ENCODE measurements at regions not wholly inside any gene's neighbourhood (a gene's known extent, or its start where the extent isn't known, plus 50 kb on each side); places are given as distances from the start of the nearest gene placed in this dataset.

DNA sequence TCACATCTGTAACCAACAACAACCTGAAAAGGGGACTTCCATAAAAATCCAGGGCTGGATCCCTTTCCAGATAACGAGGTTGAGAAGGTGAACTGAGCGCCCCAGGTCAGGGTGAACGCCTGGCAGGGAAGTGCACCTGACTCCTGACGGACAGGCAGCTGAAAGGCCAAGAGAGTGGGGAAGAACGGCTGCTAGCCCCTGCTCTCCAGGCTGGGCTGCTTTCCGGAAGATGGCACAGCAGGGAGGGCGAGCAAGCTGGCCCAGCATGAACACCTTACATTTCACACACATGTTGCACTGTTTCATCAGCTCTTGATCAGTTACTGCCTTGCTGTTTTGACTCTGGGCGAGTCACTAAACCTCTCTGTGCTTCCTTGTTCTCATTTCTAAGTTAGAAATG is 127.2 kb upstream of the IQSEC1 start:
- H3K4me1 Mint-ChIP-seq (ENCODE audit: low read depth), result no peaks in the 10 kb centered on the region
- peaks cover 42% of the 10 kb centered on the region for H3K27me3 Mint-ChIP-seq
- no peak overlapping the region for H3K27ac Mint-ChIP-seq
- no peak for TF ChIP-seq CTCF (IDR thresholded peaks at IDR 0.05; ENCODE audit: unreplicated experiment)
- H3K36me3 Mint-ChIP-seq (ENCODE audit: insufficient read depth), result no peaks in the 10 kb centered on the region
- DNase-seq (ENCODE audit: low spot score, unreplicated experiment), result no peak
- H3K4me3 Mint-ChIP-seq (ENCODE audit: low read depth), result no peak overlapping the region
- no peaks in the 10 kb centered on the region for H3K9me3 Mint-ChIP-seq (ENCODE audit: low read depth)

DNA sequence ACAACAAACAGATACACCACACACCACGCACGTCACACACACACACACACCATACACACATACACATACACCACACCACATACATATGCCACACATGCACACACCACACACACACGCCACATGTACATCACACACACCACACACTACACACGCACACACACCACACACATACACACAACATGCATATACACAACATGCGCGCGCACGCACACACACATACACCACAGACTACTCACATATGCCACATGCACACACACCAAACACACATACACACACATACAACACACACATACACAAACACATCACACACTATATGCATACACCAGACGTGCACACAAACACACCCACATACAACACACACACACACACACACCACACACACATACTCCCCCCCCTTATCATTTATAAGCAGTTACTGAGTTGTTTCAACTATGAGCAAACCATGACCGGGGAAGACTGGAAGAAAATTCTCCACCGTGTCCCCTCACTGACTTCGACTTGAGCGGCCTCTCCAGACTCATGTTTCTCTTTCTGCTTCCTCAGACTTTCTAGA is 126.7 kb upstream of the IQSEC1 start:
- DNase-seq (ENCODE audit: low spot score, unreplicated experiment), result no peak
- Mint-ChIP-seq H3K9me3 (ENCODE audit: low read depth) (no peaks in the 10 kb centered on the region), H3K36me3 (ENCODE audit: insufficient read depth) (no peaks in the 10 kb centered on the region), H3K27me3 (peaks cover 45% of the 10 kb centered on the region), H3K4me1 (ENCODE audit: low read depth) (peaks cover 1% of the 10 kb centered on the region), H3K4me3 (ENCODE audit: low read depth) (no peak overlapping the region), H3K27ac (no peak overlapping the region)
- no peak for TF ChIP-seq CTCF (IDR thresholded peaks at IDR 0.05; ENCODE audit: unreplicated experiment)

- peaks cover 9% of the 10 kb centered on the region for H3K4me1 Mint-ChIP-seq (ENCODE audit: low read depth)
- no peaks in the 10 kb centered on the region for H3K9me3 Mint-ChIP-seq (ENCODE audit: low read depth)
- no peak overlapping the region for H3K27ac Mint-ChIP-seq
- no peak overlapping the region for H3K4me3 Mint-ChIP-seq (ENCODE audit: low read depth)
- peaks cover 49% of the 10 kb centered on the region for H3K27me3 Mint-ChIP-seq
- DNase-seq (ENCODE audit: low spot score, unreplicated experiment), result no peak
- no peaks in the 10 kb centered on the region for H3K36me3 Mint-ChIP-seq (ENCODE audit: insufficient read depth)
- TF ChIP-seq CTCF (IDR thresholded peaks at IDR 0.05; ENCODE audit: unreplicated experiment), result no peak
Observed at GRCh38 chr3:13199006-13199776, 126.0 kb upstream of the IQSEC1 start.

DNA sequence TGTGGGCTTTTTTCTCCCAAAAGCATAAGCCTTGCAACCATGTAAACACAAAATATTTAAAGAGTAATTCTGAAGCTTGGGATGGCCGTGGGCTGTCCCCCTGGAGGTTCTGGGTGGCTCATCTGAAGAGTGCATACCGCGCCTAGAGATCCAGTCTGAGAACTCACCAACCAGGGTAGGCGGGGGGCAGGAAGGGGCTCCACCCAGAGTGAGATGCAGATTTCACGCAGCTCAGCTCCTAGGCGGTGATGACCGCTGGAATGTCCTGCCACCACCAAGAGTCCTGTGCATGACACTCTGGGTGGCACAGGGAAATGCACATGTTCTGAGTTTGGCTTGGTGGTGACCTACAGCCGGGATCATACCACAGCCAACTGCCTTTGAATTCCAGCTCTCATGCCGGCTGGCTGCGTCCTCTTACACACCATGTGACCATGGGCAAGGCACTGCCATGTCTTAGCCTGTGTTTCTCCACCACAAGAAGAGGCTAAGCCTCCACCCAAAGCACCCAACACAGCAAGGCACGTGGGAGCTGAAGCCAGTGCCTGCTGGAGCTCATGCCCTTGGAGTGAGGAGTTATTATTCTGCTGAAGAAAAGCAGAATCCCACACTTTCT is 125.1 kb upstream of the IQSEC1 start:
- Mint-ChIP-seq H3K27me3 (peaks cover 53% of the 10 kb centered on the region), H3K4me1 (ENCODE audit: low read depth) (peaks cover 13% of the 10 kb centered on the region), H3K36me3 (ENCODE audit: insufficient read depth) (no peaks in the 10 kb centered on the region), H3K9me3 (ENCODE audit: low read depth) (no peaks in the 10 kb centered on the region), H3K4me3 (ENCODE audit: low read depth) (no peak overlapping the region), H3K27ac (no peak overlapping the region)
- no peak for DNase-seq (ENCODE audit: low spot score, unreplicated experiment)
- TF ChIP-seq CTCF (IDR thresholded peaks at IDR 0.05; ENCODE audit: unreplicated experiment), result no peak

GRCh38 chr3:13197795-13198194 is 124.6 kb upstream of the IQSEC1 start:
- no peak overlapping the region for H3K4me3 Mint-ChIP-seq (ENCODE audit: low read depth)
- H3K27ac Mint-ChIP-seq, result no peak overlapping the region
- DNase-seq (ENCODE audit: low spot score, unreplicated experiment), result no peak
- TF ChIP-seq CTCF (IDR thresholded peaks at IDR 0.05; ENCODE audit: unreplicated experiment), result no peak
- peaks cover 54% of the 10 kb centered on the region for H3K27me3 Mint-ChIP-seq
- no peaks in the 10 kb centered on the region for H3K36me3 Mint-ChIP-seq (ENCODE audit: insufficient read depth)
- no peaks in the 10 kb centered on the region for H3K9me3 Mint-ChIP-seq (ENCODE audit: low read depth)
- peaks cover 13% of the 10 kb centered on the region for H3K4me1 Mint-ChIP-seq (ENCODE audit: low read depth)
